ENCODE measurements at regions not wholly inside any gene's neighbourhood (a gene's known extent, or its start where the extent isn't known, plus 50 kb on each side); places are given as distances from the start of the nearest gene placed in this dataset.

DNA sequence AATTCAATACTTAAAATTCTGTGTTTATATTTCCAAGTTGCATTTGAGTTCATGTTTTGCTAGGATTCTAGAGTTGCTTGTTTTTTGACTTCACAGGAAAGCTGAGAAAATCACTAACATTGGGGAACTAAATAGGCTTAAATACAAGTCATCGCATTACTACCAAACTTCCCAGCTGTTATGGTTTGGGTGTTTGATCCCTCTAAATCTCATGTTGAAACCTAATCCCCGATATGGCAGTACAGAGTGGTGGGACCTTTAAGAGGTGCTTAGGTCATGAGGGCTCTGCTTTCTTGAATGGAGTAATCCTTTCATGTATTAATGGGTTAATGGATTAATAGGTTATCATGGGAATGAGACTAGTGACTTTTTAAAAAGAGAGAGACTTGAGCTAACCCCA, 77.2 kb upstream of the ARPP21 start:
- DNase-seq: no peak

DNA sequence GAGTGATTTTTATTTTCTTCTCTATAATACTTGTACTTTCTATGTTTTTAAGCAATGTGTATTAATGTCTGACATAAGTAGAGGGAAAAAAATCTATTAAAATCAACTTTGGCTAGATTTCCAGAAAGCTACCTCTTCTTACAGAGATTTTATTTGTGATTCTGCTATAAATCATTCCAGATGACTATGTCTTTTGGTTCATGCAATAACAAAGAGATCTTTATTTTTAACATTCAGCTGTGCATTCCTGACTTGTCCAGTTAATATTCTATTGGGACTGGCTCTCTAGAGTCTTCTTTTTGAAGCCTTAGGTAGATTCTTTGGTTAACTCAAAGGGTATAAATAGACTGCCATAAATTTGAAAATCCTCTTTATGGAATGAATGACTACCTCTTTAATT, 74.3 kb upstream of the ARPP21 start:
- no peak for DNase-seq
